Activated CD8-positive, alpha-beta memory T cell treated with anti-CD3 and anti-CD28 coated beads, Interleukin-2, amount 50 U/mL, for 24 hours (primary cell): ENCODE measurements at regions not wholly inside any gene's neighbourhood (a gene's known extent, or its start where the extent isn't known, plus 50 kb on each side); places are given as distances from the start of the nearest gene placed in this dataset.

Experiments used
- DNase-seq: peaks from one replicate; pipeline ENCODE4 v3.0.0-alpha.2; 2020; ENCODE audit errors: extremely low read depth

GRCh38 chr16:79329967-79330366 is 270.6 kb downstream of the MAF start:
- DNase-seq = no peak

GRCh38 chr16:79329166-79329521 is 271.4 kb downstream of the MAF start:
- DNase-seq = no peak

GRCh38 chr16:79328402-79329165 is 272.0 kb downstream of the MAF start:
- DNase-seq = no peak

- DNase-seq = no peak
These were observed 272.7 kb downstream of the MAF start for GRCh38 chr16:79327836-79328235.

GRCh38 chr16:79326549-79326948 is 274.0 kb downstream of the MAF start:
- DNase-seq = no peak

GRCh38 chr16:79325226-79325945 is 275.2 kb downstream of the MAF start:
- DNase-seq = no peak

GRCh38 chr16:79320956-79321355 is 279.6 kb downstream of the MAF start:
- DNase-seq = no peak

DNA sequence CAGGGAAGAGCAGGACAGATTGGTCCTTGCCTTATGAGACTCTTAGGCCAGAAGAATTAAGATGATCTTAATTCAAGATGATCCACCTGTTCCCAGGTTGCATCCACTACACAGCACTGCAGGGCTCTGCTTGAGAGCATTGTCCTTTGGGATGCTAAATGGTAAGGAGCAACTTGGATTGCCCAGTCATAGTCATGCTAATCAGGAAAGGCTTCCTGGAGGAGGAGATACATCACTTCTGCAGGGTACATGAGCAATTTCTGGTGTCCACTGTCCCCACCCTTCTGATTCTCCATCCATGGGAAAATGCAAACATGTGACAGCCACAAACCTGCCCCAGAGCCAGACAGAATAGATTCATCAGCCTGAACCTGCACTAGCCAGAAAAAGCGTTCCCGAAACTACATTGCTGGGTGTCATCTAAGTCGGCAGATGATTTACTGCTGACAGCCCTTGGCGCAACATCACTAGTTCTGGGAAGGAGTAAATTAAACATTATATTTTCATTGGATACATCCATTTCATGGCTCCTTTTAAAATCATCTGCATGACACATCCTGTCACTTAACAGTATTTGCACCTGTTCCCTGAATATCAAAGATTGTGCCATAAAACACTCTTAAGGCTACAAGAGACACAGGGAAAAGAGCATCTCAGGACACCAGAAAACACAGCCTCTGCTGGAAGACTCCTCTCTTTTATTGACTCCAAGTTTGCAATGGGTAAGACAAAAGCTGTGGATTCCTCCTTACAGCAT is 282.2 kb downstream of the MAF start:
- no peak for DNase-seq

GRCh38 chr16:79317521-79317920 is 283.0 kb downstream of the MAF start:
- DNase-seq = no peak

- DNase-seq = no peak
These were observed 283.5 kb downstream of the MAF start for GRCh38 chr16:79317026-79317425.

GRCh38 chr16:79316004-79316458 is 284.5 kb downstream of the MAF start:
- DNase-seq = peak; percentile 45

DNA sequence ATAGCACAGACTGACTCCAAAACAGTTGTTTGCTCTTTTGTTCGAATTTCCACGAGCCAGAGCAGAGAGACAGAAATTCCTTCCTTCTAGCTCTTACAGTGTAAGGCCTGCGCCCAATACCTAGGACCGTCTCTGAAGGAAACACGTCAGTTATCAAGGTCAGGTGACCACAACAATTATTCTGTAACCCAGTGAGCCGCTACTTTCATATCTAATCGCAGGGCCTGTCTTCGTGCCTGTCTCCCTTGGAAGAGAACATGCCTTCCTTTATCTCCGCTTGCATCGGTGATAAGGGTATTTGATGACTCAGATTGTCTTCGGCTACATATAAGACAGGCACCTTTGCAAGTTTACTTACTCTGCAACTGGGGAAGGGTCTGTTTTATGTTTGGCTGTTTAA is 288.0 kb downstream of the MAF start:
- no peak for DNase-seq

DNA sequence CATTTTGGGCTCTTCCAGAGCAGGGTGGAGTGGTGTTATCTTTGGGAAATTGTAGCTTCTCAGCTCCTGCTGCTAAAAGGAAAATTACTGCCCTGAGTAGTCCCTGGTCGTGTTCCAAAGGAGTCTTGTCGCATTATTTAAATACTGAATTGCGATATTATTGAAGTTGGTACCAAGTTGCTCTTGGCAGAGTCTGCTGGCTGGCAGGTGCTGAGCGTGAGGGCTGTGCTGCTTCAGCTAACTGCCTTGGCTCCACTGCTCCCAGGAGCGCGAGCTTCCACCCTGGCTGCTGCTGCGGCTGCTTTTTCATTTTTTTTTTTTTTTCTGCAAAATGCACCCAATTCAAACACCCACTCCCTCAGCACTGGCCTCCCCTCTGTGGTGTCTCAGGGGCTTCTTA is 289.8 kb downstream of the MAF start:
- no peak for DNase-seq

DNA sequence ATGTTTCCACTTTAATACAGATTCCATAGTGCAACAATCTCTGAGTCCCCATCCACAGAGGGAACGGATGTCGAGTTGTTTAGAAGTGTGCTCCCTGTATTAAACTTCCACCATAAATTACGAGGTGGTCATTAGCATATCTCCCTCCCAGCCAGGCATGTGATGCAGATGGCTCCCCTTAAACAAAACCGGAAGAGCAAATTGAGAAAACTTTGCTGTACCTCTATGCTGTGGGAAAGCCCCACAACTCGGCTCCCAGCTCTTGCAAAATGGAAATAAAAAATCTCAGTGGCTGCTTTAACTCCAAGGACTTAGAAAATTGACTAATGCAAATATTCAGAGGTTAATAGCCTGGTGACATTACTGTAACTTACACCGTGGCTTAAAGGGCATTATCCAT is 290.9 kb downstream of the MAF start:
- no peak for DNase-seq

DNA sequence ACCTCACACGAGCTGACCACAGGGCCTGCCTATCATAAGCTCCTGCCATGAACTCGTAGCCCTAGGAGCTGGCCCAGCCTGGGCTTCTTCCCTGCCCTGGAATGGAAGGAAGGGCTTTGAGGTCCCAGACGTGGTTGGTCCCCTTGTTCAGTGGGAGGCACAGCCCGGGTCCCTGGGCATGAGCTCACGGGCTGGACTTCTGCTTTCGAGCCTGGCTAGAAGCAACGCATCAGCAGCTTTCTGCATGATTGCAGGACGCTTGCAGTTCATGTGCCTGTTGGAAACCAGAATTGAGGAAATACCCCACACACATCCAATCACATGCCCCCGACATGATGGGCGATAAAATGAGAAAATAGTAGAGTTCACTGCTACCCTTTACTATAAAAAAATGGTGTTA is 293.3 kb downstream of the MAF start:
- no peak for DNase-seq

- DNase-seq = no peak
These were observed 295.5 kb downstream of the MAF start for GRCh38 chr16:79305074-79305473.

- DNase-seq = no peak
These were observed 296.6 kb downstream of the MAF start for GRCh38 chr16:79303959-79304387.

- DNase-seq = no peak
These were observed 297.3 kb downstream of the MAF start for GRCh38 chr16:79303206-79303605.

DNA sequence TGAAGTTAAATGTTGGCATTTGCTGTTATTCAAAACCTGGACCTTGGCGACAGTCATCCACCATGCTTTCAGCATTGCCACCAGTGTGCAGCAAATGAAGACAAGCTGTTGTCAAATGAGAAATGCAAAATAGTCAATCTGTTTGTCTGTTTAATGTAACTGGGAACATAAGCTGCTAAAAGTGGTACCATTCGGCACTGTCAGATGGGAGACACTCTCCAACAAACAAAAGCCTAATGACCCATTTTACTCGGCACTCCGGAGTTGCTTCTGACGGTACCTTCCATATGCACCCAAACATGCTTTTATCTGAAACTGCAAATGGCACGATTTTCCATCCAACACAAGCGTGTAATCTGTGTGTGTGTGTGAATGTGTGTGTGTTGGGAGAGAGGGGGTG is 297.8 kb downstream of the MAF start:
- DNase-seq = no peak

DNA sequence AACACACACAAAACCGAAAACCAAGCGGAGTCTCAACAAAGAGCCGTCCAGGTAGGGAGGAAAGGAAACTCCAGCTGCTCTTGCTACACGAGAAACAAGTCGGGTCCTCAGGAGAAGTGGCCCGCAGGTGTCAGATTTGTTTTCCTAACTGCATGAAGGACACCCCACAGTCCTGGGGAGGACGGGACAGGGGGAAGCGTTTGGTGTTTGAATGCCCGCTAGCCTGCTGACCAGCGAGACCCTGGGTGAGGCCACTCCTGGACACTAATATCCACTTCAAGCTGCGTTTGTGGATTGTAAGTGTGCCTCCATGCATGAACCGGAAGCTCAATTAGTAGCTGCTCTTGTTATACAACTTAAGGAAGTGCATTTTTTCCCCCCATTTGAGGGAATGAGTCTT is 299.5 kb downstream of the MAF start:
- no peak for DNase-seq

- no peak for DNase-seq
These were observed 301.4 kb downstream of the MAF start for GRCh38 chr16:79298894-79299799.

- no peak for DNase-seq
These were observed 302.1 kb downstream of the MAF start for GRCh38 chr16:79298476-79298875.
